Endothelial cell (in vitro differentiated cells): ENCODE measurements at regions not wholly inside any gene's neighbourhood (a gene's known extent, or its start where the extent isn't known, plus 50 kb on each side); places are given as distances from the start of the nearest gene placed in this dataset.

Experiments used
- DNase-seq: peaks from one replicate; pipeline ENCODE4 v3.0.0; 2021; ENCODE audit warnings: low spot score
- H3K27ac Mint-ChIP-seq: one replicate; pipeline ENCODE4 v1.8.0; 2021; ENCODE audit warnings: mixed read lengths, inconsistent platforms; ENCODE audit not compliant: unreplicated experiment
- H3K27me3 Mint-ChIP-seq: one replicate; pipeline ENCODE4 v1.8.0; 2021; ENCODE audit warnings: mild to moderate bottlenecking, moderate library complexity, mixed read lengths, inconsistent platforms; ENCODE audit not compliant: unreplicated experiment
- H3K36me3 Mint-ChIP-seq: one replicate; pipeline ENCODE4 v1.8.0; 2021; ENCODE audit warnings: mild to moderate bottlenecking, low read depth, mixed read lengths, inconsistent platforms; ENCODE audit not compliant: unreplicated experiment
- H3K4me1 Mint-ChIP-seq: one replicate; pipeline ENCODE4 v1.8.0; 2021; ENCODE audit warnings: mild to moderate bottlenecking, mixed read lengths, inconsistent platforms; ENCODE audit not compliant: unreplicated experiment
- H3K4me3 Mint-ChIP-seq: one replicate; pipeline ENCODE4 v1.8.0; 2021; ENCODE audit warnings: mild to moderate bottlenecking, mixed read lengths, inconsistent platforms; ENCODE audit not compliant: unreplicated experiment
- H3K9me3 Mint-ChIP-seq: one replicate; pipeline ENCODE4 v1.8.0; 2021; ENCODE audit warnings: mixed read lengths, inconsistent platforms; ENCODE audit not compliant: unreplicated experiment
- TF ChIP-seq, protein P1 (sequence below): fragments of 200-600 bp; sonication (generic); IDR thresholded peaks from one replicate; pipeline ENCODE4 v1.5.0; 2021; ENCODE audit warnings: antibody characterized with exemption; ENCODE audit not compliant: unreplicated experiment

DNA sequence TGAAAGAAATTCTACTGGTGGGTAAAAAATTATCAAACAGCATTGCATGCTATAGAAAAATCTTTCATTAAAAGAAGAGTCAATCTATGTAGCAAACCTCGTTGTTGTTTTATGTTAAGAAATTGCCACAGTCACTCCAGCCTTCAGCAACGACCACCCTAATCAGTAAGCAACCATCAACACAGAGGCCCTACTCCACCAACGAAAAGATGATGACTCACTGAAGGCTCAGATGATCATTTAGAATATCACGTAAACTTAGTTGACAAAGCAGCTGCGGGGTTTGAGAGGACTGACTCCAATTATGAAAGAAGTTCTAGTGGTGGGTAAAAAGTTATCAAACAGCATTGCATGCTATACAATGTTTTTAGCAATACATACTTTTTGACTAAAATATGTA lies 242.6 kb downstream of the DRD1 start:
- no peaks in the 10 kb centered on the region for H3K27me3 Mint-ChIP-seq
- no peaks in the 10 kb centered on the region for H3K9me3 Mint-ChIP-seq
- no peaks in the 10 kb centered on the region for H3K4me1 Mint-ChIP-seq
- TF ChIP-seq, protein P1, sequence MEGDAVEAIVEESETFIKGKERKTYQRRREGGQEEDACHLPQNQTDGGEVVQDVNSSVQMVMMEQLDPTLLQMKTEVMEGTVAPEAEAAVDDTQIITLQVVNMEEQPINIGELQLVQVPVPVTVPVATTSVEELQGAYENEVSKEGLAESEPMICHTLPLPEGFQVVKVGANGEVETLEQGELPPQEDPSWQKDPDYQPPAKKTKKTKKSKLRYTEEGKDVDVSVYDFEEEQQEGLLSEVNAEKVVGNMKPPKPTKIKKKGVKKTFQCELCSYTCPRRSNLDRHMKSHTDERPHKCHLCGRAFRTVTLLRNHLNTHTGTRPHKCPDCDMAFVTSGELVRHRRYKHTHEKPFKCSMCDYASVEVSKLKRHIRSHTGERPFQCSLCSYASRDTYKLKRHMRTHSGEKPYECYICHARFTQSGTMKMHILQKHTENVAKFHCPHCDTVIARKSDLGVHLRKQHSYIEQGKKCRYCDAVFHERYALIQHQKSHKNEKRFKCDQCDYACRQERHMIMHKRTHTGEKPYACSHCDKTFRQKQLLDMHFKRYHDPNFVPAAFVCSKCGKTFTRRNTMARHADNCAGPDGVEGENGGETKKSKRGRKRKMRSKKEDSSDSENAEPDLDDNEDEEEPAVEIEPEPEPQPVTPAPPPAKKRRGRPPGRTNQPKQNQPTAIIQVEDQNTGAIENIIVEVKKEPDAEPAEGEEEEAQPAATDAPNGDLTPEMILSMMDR: no peak
- H3K36me3 Mint-ChIP-seq: no peaks in the 10 kb centered on the region
- no peak for DNase-seq
- no peak overlapping the region for H3K27ac Mint-ChIP-seq
- H3K4me3 Mint-ChIP-seq: no peak overlapping the region

DNA sequence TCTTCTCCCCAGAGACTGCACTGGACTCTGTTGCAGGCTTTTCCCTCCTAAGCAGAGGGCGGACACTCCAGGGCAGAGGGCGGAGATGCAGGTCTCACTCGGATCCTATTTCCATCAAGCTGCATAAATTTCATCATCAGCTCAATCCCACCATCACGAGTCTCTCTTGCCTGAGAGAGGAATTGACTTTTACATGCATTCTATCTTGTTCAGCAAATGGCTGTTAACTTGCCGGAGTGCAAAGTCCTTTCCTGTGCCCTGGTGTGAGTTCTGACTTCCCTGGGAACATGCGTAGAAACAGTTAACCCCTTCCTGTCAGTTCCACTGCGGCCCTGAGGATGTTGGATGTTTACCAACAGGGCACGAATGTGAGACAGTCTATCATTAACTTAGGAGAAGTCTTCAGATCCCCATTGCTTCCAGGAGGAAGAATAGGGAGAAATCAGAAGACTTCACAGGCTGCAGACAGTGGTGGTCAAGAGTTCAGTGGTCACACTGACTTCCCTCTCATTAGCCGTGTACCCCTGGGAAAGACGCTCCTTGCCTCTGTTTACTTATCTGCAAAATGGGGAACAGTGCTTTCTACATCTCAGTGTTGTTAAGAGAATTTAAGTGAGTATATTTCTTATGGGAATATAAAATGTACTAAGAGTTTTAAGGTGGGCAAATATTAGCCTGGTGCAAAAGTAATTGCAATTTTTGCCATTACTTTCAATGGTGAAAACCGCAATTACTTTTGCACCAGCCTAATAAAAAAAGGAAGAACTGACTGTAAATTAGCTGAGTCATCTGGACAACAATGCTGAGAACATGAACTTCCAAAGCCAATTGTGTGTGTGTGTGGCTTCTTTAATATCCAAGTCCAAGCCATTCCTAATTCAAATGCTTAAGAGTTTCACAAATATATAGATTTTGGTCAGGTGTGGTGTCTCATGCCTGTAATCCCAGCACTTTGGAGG lies 248.0 kb downstream of the DRD1 start:
- H3K27ac Mint-ChIP-seq: no peak overlapping the region
- H3K4me3 Mint-ChIP-seq: no peak overlapping the region
- TF ChIP-seq, protein P1: no peak
- DNase-seq: peak; percentile 9
- H3K27me3 Mint-ChIP-seq: peaks cover 2% of the 10 kb centered on the region
- H3K9me3 Mint-ChIP-seq: no peaks in the 10 kb centered on the region
- peaks cover 17% of the 10 kb centered on the region for H3K4me1 Mint-ChIP-seq
- H3K36me3 Mint-ChIP-seq: no peaks in the 10 kb centered on the region

DNA sequence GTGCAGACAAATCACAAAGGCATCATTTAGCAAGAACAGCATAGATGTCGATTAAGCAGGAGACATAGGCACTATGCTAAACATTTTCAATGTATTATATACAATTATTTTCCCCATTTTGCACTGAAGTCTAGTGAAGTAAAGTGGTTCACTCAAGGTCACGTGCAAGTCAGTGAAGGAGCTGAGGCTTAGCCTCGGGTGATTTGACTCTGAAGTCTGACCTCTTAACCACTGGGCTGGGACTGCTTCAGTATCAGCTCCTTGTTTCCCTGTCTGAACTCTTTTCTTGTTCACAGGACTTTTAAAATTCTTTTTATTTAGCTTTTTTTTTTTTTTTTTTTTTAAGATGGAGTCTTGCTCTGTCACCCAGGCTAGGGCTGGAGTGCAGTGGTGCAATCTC lies 262.7 kb downstream of the DRD1 start:
- no peak overlapping the region for H3K27ac Mint-ChIP-seq
- no peaks in the 10 kb centered on the region for H3K9me3 Mint-ChIP-seq
- peaks cover 3% of the 10 kb centered on the region for H3K27me3 Mint-ChIP-seq
- H3K4me3 Mint-ChIP-seq: no peak overlapping the region
- H3K36me3 Mint-ChIP-seq: no peaks in the 10 kb centered on the region
- TF ChIP-seq, protein P1: no peak
- no peak for DNase-seq
- H3K4me1 Mint-ChIP-seq: peaks cover 6% of the 10 kb centered on the region

DNA sequence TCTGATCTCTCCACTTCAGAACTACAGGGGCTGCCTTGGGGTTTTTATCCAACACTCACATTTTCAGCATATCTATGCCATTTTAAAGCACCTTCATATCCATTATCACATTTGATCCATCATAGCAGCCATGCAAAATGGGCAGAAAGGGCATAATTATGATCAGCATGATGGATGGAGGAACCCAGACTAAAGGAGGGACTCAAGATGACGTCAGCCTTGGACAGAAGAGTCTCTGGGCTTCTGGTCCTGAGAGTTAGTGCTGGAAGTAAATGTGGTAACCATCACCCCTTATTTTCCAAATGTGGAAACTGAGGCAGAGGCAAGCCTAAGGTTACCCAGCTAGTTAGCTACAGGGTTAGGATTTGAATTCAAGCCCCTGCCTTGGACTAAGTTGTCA lies 273.1 kb downstream of the DRD1 start:
- Mint-ChIP-seq H3K27ac (no peak overlapping the region), H3K27me3 (no peaks in the 10 kb centered on the region), H3K4me1 (no peaks in the 10 kb centered on the region), H3K9me3 (no peaks in the 10 kb centered on the region), H3K36me3 (no peaks in the 10 kb centered on the region), H3K4me3 (no peak overlapping the region)
- DNase-seq: no peak
- TF ChIP-seq, protein P1: no peak

DNA sequence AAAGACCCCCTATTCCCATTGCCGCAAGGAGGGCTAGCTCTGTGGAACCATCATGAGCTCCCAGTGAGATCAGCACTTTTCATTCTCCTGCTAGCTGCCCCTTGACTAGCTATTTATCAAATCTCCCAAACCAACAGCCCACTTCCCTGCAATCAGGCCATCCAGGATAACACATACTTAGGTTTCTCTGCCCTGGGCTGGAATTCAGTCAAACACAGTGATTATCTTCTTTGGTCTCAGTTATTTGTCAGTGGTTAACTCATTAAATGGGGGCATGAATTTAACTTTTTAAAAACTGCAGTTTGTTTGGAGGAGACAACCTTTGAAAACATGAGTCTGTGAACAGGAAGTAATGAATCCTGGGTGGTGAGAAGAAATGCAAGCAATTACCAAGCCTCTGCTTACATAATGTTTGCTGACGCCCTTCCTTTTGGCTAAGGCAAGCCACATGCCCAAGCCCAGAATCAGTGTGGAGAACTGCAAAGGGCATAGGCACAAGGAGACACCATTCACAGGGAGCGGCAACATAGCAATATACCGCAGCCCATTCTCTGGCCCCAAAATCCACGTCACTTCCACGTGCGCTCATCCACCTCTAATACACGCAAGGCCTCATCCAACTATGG lies 275.0 kb downstream of the DRD1 start:
- TF ChIP-seq, protein P1: no peak
- no peaks in the 10 kb centered on the region for H3K36me3 Mint-ChIP-seq
- H3K9me3 Mint-ChIP-seq: no peaks in the 10 kb centered on the region
- no peak for DNase-seq
- no peaks in the 10 kb centered on the region for H3K4me1 Mint-ChIP-seq
- H3K4me3 Mint-ChIP-seq: no peak overlapping the region
- no peak overlapping the region for H3K27ac Mint-ChIP-seq
- H3K27me3 Mint-ChIP-seq: no peaks in the 10 kb centered on the region
